Heart left ventricle (tissue), 16 donors: ENCODE measurements at regions not wholly inside any gene's neighbourhood (a gene's known extent, or its start where the extent isn't known, plus 50 kb on each side); places are given as distances from the start of the nearest gene placed in this dataset.

Source experiments
- ATAC-seq, 4 donors: fragments of 200-7000 bp; cut with Tn5 transposase; one replicate each; pipeline ENCODE4 v1.9.1; 2020 to 2022; ENCODE audit warnings: moderate library complexity in 4 of 4, mild to moderate bottlenecking in 3 of 4, moderate number of reproducible peaks in 1 of 4
- DNase-seq, 5 donors: peaks; one replicate each; pipeline ENCODE4 v3.0.0-alpha.2; 2020
- H3K27ac ChIP-seq, 12 donors: fragments of 200-600 bp; sonication (generic) in 4 of 12; one replicate each; pipeline versions ENCODE4 v1.5.0 to v1.8.0; 2016 to 2022; ENCODE audit warnings: mild to moderate bottlenecking in 2 of 12
- H3K27me3 ChIP-seq, 9 donors: fragments of 200-600 bp; sonication (generic) in 2 of 9; one replicate each; pipeline versions ENCODE4 v1.5.1 to v1.8.0; 2016 to 2022; ENCODE audit warnings: mild to moderate bottlenecking in 3 of 9
- H3K36me3 ChIP-seq, 9 donors: fragments of 200-600 bp; sonication (generic) in 2 of 9; one replicate each; pipeline versions ENCODE4 v1.5.0 to v1.8.0; 2018 to 2022; ENCODE audit warnings: mild to moderate bottlenecking in 2 of 9
- H3K4me1 ChIP-seq, 12 donors: fragments of 200-600 bp; sonication (generic) in 4 of 12; one replicate each; pipeline versions ENCODE4 v1.5.0 to v1.8.0; 2016 to 2022; ENCODE audit warnings: mild to moderate bottlenecking in 3 of 12
- H3K4me3 ChIP-seq, 12 donors: fragments of 200-600 bp; sonication (generic) in 4 of 12; one replicate each; pipeline versions ENCODE4 v1.5.0 to v1.8.0; 2017 to 2022; ENCODE audit warnings: mild to moderate bottlenecking in 9 of 12, moderate library complexity in 4 of 12
- H3K9me3 ChIP-seq, 12 donors: fragments of 200-600 bp; sonication (generic) in 4 of 12; one replicate each; pipeline versions ENCODE4 v1.5.0 to v1.8.0; 2016 to 2022; ENCODE audit warnings: mild to moderate bottlenecking in 1 of 12
- POLR2A ChIP-seq, 2 donors: fragments of 450-650 bp; IDR thresholded peaks; one replicate each; pipeline ENCODE4 v1.6.1; 2017; ENCODE audit warnings: antibody characterized with exemption in 2 of 2, mild to moderate bottlenecking in 2 of 2, moderate library complexity in 2 of 2
- WGBS, 4 donors: extraction: QIAGEN DNeasy Blood & Tissue Kit in 2 of 4; methylation state at CpG; one replicate each; pipeline versions ENCODE4 v1.1.5 to v1.1.7; 2013 to 2018; 5-methylcytosine and 5-hydroxymethylcytosine counted together
- intact Hi-C, 10 donors: fragments of 100-400 bp; cut with DNase I; formaldehyde crosslinking; loops; one replicate each; pipeline versions ENCODE4 v1.11.1 to v1.14.2; 2022
- TF ChIP-seq, protein P1 (sequence below), 12 donors: fragments of 200-600 bp; sonication (generic) in 4 of 12; IDR thresholded peaks; one replicate each; pipeline versions ENCODE4 v1.5.0 to v1.8.0; 2018 to 2022; ENCODE audit warnings: antibody characterized with exemption in 12 of 12, mild to moderate bottlenecking in 5 of 12
- donor health status: ischemic (EF 13 %, LVEDD 7.1; RV severe dilation, severe dysfunction).
- donor health status: healthy with polysubstance abuse.
- donor health status: DM: no; HTN: yes; CAD: no.
- donor health status: DM: no; HTN: no; CAD: no.
- donor health status: ischemic (EF 25% LVEDD 6.9; RV normal size, moderate dysfunction).
- donor health status: ischemic (EF 25% LVEDD 5.7; RV mildly dilated, moderate dysfunction).
- donor health status: healthy.
- donor health status: DM: yes; HTN: yes; CAD: no.
- donor health status: ischemic (EF 35%, LVEDD 5.7; RV mildly dilated, moderate dysfunction).
- donor health status: nonischemic (EF 11% LVEDD 7.7; RV severe dilation, severe dysfunction).
- donor health status: DM: yes; HTN: yes; CAD: no.
- donor health status: PGD.
- donor health status: ischemic (EF 29% LVEDD 5.4; RV normal size, mild dysfunction).
- donor health status: nonischemic (EF 23%, LVEDD 6.1; RV moderate dilation, normal function).

DNA sequence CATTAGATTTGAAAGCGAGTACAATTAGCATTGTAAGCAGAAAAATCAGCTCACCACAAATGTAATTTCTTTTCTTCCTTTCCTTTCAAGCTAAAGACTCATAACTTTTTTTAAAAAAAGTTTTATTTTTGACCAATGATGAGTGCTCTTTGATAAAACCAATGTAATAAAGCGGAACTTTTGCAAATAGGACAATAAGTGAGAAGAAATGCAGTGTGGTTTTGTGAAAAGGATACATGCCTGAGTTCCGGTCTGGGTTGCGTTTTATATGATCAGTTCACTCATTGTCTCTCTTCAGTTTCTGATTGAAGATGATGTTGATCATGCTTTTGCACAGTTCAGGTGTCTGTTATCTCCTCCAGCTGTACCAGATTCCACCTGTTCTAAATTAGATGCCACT lies 274.4 kb downstream of the KLF12 start:
- H3K27ac ChIP-seq: no peak overlapping the region
- TF ChIP-seq, protein P1, sequence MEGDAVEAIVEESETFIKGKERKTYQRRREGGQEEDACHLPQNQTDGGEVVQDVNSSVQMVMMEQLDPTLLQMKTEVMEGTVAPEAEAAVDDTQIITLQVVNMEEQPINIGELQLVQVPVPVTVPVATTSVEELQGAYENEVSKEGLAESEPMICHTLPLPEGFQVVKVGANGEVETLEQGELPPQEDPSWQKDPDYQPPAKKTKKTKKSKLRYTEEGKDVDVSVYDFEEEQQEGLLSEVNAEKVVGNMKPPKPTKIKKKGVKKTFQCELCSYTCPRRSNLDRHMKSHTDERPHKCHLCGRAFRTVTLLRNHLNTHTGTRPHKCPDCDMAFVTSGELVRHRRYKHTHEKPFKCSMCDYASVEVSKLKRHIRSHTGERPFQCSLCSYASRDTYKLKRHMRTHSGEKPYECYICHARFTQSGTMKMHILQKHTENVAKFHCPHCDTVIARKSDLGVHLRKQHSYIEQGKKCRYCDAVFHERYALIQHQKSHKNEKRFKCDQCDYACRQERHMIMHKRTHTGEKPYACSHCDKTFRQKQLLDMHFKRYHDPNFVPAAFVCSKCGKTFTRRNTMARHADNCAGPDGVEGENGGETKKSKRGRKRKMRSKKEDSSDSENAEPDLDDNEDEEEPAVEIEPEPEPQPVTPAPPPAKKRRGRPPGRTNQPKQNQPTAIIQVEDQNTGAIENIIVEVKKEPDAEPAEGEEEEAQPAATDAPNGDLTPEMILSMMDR (IDR thresholded peaks at IDR 0.05): no peak
- TF ChIP-seq POLR2A (IDR thresholded peaks at IDR 0.05): no peak
- intact Hi-C loops: no loop called here
- no peaks in the 10 kb centered on the region for H3K9me3 ChIP-seq
- no peak for DNase-seq
- no peak for ATAC-seq
- H3K36me3 ChIP-seq: no peaks in the 10 kb centered on the region
- no peaks in the 10 kb centered on the region for H3K27me3 ChIP-seq
- no peak overlapping the region for H3K4me3 ChIP-seq
- WGBS, 4 donors: 72 to 77% (median 74%) methylated on average over 4 of the region's 4 CpGs
- peaks cover 0 to 10% (median under 1%) of the 10 kb centered on the region in 12 donors for H3K4me1 ChIP-seq

DNA sequence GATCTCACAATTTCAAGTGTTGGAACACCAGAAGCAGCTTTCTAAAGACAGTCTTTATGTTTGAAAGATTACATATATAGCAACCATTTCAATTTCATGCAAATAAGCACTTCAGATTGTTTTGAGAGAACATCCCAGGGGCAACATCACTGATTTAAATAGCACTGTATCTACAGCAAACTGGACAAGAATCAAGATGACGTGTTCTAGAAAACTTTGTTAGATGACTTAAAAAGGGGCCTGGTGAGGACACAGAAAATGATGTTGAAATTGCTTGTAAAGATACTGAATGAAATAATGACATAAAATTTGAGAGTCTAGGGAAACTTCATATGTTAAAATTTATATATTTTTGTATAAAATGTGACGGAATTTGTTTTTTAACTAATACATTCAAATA lies 277.1 kb downstream of the KLF12 start:
- TF ChIP-seq, protein P1 (IDR thresholded peaks at IDR 0.05): no peak
- TF ChIP-seq POLR2A (IDR thresholded peaks at IDR 0.05): no peak
- Histone ChIP-seq H3K4me3 (no peak overlapping the region), H3K27me3 (no peaks in the 10 kb centered on the region), H3K4me1 (peaks cover 0 to 4% (median 0%) of the 10 kb centered on the region in 12 donors), H3K27ac (no peak overlapping the region), H3K36me3 (no peaks in the 10 kb centered on the region), H3K9me3 (no peaks in the 10 kb centered on the region)
- ATAC-seq: no peak
- WGBS, 4 donors: 70 to 81% (median 79%) methylated on average over 2 of the region's 2 CpGs
- DNase-seq: no peak
- intact Hi-C loops: no loop called here

DNA sequence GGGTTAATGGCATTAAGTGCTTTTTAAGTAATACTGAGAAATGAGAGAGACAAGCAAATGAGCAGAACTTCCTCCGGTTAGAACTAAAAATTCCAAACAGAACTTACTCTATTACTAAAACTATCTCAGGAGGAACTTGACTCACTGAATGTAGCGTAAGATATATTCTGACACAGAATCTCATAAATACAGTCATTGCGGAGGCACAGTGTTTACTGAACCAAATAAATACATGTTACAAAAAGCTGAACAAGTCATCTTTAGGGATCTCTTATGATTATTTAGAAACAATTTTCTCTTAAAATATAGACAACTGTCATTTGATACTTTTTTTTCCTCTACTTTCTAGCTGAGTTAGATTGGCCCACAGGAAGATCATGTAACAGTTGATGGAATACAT lies 283.1 kb downstream of the KLF12 start:
- Histone ChIP-seq H3K4me1 (peaks cover 0 to 9% (median 0%) of the 10 kb centered on the region in 12 donors), H3K9me3 (no peaks in the 10 kb centered on the region), H3K27me3 (no peaks in the 10 kb centered on the region), H3K27ac (no peak overlapping the region), H3K4me3 (no peak overlapping the region), H3K36me3 (peaks cover 0 to 2% (median 0%) of the 10 kb centered on the region in 9 donors)
- no peak for TF ChIP-seq POLR2A (IDR thresholded peaks at IDR 0.05)
- TF ChIP-seq, protein P1 (IDR thresholded peaks at IDR 0.05): no peak
- ATAC-seq (no peak), DNase-seq (no peak)
- WGBS, 4 donors: 71 to 93% (median 85%) methylated on average over 3 of the region's 3 CpGs
- intact Hi-C loops: no loop called here

DNA sequence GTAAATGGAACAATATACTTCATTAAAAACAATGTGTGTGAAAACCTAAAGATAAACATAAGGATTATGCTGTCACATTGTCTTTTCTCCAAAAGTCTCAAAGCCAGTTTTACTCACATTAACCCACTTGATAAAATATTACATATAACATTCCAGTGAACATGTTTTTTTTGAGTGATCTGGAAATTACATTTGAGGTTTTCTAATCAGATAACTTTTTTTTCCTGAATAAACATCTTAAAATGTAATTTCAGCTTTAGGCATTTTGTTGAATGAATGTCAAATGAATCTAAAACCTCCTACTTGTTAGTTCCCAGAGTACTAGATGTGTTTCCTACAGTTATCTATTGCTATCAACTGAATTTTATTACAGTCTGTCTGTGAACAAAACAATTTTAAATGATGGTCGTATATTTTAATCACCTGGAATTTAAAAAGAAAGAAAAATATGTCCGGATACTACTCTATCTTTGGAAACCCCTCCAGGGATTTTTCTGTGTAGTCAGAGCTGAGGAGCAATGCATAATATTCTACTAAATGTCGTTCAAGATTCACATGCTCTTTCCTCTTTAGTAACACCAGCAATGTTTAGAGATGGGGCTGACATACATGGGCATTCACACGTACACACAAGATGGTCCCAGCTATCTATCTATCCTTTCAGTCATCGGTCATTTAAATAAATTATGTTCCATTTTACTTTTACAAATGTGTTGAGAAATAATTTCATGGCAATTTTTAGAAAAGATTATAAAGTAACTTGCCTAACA lies 283.9 kb downstream of the KLF12 start:
- H3K36me3 ChIP-seq: peaks cover 0 to 10% (median 7%) of the 10 kb centered on the region in 9 donors
- H3K27ac ChIP-seq: no peak overlapping the region
- intact Hi-C loops: no loop called here
- H3K4me3 ChIP-seq: no peak overlapping the region
- TF ChIP-seq, protein P1 (IDR thresholded peaks at IDR 0.05): no peak
- TF ChIP-seq POLR2A (IDR thresholded peaks at IDR 0.05): no peak
- WGBS, 4 donors: 30 to 60% (median 38%) methylated on average over 5 of the region's 5 CpGs
- no peaks in the 10 kb centered on the region for H3K9me3 ChIP-seq
- DNase-seq (no peak), ATAC-seq (no peak)
- no peaks in the 10 kb centered on the region for H3K27me3 ChIP-seq
- peaks cover 0 to 9% (median 0%) of the 10 kb centered on the region in 12 donors for H3K4me1 ChIP-seq
